Cerebellar cortex (tissue), 1 donor: ENCODE measurements at regions not wholly inside any gene's neighbourhood (a gene's known extent, or its start where the extent isn't known, plus 50 kb on each side); places are given as distances from the start of the nearest gene placed in this dataset.

ENCODE experiments used
- DNase-seq: peaks from one replicate; pipeline ENCODE4 v3.0.0-alpha.2; 2015; ENCODE audit warnings: low spot score

DNA sequence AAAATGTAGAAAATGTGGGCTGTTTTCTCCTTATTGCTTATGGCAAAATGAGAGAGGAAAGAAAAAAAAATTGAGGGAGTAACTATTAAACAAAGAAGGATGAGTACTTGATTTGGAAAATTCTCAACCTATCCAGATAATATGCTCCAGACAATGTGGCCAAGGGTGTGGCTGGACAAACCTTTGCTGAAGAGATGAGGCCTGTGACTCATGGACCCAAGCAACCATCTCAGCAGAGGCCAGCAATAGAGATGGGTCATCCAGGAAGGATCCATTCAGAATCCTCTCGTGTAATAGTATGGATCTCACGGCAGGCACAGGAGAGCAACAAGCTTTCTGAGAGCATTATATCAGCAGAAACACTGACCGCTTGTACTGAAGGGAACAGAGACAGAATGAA lies 120.3 kb upstream of the CELF2 start:
- DNase-seq, result no peak

DNA sequence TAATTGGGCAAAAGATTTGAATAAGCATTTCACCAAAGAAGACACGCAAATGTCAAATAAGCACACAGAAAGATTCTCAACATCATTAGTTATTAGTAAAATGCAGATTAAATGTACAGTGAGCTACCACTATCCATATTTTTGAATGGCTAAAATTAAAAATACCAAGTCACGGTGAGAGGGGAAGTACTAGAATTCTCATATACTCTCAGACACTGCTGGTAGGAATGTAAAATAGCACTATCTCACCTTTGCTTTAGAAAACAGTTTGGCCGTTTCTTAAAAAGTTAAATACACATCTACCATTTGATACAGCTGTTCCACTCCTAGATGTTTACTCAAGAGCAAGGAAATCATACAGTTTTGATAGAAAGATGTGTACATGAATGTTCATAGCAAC lies 115.8 kb upstream of the CELF2 start:
- no peak for DNase-seq

DNA sequence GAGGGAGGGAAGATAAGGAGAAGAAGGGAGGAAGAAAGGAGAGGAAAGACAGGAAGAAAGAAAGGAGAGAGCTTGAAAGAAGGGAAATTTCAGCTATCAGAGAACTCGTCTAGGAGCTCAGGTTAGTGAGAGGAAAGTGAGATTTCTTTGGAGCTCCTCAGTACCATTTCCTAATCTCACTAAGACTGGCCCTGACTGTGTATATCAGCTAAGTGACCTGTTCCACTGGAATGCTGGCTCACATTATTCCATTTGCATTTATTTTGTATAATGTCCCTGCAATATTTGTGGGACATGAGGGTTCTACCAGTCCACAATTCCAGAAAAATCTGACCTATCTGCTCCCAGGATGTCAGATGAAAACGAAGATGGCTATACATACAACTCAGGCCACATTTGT lies 114.7 kb upstream of the CELF2 start:
- no peak for DNase-seq

GRCh38 chr10:10903620-10904019 lies 114.1 kb upstream of the CELF2 start:
- no peak for DNase-seq

DNA sequence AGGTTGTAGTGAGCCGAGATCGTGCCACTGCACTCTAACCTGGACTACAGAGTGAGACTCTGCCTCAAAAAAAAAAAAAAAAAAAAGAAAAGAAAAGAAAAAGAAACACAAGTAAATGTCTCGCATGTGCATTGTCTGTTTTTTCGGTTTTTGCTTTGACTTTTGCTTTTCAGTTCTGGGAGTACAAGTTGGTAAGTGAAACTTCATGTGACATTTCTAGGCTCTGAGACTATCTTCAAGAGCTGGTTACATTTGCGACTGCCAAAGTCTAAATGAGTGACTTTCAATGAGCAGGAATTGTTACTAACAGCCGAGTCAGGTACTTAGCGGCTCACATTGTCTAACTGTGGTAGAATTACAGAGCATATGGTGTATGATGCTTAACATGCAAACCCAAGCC lies 107.0 kb upstream of the CELF2 start:
- no peak for DNase-seq

GRCh38 chr10:10911035-10911434 lies 106.6 kb upstream of the CELF2 start:
- no peak for DNase-seq

DNA sequence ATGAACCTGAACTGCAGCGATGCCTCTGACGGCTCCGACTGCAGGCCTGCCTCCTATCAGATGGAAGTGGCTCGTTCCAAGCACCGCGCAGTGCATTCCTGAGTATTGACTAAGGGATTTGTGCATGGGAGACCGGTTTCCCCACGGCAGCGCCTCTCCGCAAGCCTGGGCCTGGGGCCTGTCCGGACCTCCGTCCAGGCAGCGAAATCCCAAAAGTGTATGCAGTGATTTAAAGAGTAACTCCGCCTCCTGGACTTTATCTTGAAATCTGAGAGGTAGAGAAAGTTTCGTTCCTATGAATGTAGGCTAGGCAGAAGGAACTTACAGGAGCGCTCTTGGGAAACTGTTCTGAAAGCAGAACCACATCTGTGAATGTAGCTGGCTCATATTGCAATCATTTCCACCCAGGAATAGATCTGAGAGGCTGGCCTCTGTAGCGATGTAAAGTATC lies 106.2 kb upstream of the CELF2 start:
- DNase-seq, result no peak

GRCh38 chr10:10914144-10914543 lies 103.5 kb upstream of the CELF2 start:
- no peak for DNase-seq

- DNase-seq, result no peak
Observed at GRCh38 chr10:10915215-10915614, 102.5 kb upstream of the CELF2 start.

DNA sequence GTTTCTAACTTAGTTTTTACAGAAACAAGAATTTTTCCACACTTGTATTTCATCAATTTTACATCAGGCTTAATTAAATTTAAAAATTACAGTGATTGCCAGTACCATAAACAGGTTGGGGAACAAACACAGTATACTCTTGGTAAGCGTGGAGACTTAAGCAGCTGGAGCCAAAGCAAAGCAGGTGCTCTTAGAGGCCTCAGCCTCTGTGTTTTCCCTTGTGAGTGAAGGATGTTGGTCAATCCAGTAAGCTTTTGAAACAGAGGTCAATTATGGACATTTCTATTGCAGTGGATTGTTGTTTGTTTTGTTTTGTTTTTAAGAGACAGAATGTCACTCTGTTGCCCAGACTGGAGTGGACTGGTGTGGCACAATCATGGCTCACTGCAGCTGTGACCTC lies 100.6 kb upstream of the CELF2 start:
- DNase-seq, result no peak

DNA sequence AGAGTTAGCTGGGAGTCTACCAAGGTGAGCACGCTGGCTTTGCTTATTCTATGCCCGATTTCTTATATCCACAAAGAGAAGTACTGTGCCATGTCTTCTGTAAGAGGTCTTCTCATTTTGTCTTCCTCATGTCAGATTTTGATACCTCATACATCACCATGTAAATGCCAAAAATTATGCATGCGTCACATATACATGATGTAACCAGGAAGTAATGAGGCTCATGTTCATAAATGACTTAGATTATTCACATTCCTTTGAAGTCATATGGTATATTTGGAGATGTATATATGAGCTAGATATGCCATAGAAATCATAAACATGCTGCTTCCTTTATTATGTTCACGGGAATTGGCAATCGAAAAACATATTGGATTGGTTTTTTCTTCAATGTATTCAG lies 97.7 kb upstream of the CELF2 start:
- DNase-seq, result no peak

- no peak for DNase-seq
Observed at GRCh38 chr10:10921826-10922461, 95.7 kb upstream of the CELF2 start.

- DNase-seq, result no peak
Observed at GRCh38 chr10:10923029-10923651, 94.5 kb upstream of the CELF2 start.

GRCh38 chr10:10925667-10926066 lies 92.0 kb upstream of the CELF2 start:
- no peak for DNase-seq

DNA sequence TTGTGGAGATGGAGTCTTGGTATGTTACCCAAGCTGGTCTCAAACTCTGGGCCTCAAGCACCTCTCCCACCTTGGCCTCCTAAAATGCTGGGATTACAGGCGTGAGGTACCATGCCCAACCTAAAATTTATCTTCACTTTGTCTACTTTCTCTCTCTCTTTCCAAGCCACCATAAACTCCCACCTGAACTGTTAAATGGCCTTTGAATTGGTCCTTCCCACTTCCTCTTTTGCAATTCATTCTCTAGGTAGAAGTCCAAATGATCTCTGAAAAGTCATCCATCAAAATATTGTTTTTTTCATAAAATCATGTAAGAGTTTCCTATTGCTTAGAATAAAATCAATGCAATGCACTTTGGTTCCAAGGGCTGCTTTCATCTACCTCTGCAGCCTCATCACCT lies 90.1 kb upstream of the CELF2 start:
- DNase-seq, result no peak

DNA sequence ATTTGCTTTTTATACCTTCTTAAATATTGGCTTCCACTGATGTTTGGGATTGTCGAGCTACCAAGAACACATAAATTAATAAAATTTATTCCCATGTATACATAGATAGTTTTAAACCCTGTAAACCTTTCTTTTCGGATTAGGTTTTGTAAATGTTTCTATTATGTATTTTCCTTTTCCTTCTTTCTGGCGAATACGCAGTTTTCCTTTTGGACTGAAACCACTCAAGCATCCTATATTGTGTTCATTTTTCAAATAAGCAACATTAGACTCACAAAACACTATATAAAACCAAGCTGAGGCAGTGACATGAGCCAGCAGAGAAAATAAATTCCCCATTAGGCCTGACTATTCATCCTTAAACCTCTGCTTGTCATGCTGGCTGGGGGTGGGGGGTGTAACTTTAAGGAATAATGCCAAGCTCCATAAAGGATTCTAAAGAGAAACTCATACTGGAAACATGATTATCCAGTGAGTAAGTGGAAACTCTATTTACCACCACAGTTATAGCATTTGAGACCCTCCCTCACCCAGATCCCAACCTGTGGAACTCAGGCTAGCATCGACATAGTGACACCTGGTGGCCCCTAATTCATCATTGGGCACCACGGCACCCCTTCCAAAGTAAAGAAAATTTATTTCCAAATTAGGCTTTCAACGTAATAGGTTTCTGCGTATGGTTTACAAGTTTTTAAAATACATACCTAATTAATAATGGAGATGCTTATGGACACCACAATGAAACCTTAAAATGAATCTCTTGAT lies 86.5 kb upstream of the CELF2 start:
- DNase-seq, result no peak

GRCh38 chr10:10935032-10935431 lies 82.6 kb upstream of the CELF2 start:
- DNase-seq, result no peak

DNA sequence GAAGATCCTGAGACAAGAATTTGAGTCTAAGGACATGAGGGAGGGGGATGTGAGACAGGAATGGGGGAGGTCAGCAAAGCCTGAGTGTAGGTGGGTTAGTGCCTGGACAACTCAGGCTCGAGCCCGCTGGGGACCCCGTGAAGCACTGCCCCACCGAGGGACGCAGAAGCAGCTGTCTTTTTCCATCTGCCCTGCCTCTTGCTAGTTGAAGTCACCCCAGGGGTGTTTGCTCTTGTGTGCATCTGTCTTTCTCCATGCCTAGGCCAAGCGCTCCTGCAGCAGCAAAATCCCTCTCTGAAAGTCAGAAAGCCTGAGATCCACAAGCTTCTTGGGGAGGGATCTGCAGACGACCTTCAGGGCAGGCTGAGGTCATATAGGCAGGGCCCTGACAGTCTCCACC lies 79.0 kb upstream of the CELF2 start:
- DNase-seq, result no peak

DNA sequence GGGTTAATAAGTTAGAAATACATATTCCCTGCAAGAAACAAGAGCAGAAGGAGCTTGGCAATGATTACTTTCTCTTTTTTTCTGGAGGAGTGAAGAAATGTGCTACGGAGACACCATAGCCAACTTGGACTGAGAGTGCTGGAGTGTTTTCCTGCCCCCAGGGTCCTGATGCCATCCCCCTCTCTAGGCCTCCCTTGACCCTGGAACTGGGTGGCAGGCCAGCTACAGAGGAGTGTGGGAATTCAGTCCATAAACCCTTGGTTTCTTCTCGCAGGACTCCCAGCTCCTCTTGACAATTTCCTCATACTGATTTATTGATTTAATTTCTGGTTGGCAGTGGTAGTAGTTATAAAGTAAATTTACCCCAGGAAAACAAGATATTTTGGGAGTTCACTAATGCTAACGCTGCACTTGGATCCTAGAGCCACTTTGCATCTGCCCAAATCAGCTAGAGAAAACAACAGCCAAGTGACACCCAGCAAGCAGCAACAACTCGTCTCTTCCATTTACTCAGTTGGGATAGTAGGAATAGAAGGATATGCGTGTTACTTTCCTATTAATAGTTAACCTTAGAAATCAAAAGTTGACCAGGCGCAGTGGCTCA lies 76.4 kb upstream of the CELF2 start:
- no peak for DNase-seq

DNA sequence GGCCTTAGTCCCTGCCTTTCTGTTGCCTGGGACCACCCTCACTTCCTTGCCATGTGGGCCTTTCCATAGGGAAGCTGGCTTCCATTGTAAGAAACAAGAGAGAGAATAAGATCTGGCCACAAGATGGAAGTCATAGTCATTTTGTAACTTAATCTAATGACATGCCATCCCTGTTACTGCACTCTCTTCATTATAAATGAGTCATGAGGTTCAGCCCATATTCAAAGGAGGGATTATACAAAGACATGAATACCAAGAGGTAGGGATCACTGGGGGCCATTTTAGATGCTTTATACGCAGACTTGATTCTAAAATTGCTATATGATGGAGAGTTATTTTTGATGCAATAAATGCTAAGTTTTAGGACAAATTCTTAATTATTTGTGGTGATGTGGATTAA lies 75.2 kb upstream of the CELF2 start:
- no peak for DNase-seq

DNA sequence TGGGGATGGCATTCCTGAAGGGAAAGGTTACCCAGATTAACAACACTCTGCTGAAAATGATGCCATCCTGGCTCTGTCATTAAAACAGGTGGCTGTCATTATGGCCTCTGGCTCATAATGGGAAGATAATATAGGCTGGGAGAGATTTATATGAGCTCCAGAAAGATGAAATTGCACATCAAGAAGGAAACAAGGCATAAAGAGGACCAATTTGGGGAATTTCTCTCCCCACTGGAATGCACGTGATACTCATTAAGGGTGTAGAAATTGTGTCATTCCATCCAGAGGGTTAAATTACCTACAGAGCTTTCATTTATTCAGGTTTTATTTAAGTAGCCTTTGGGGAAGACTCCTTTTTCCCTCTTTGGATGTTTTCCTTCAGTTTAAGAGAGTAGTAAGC lies 71.6 kb upstream of the CELF2 start:
- DNase-seq, result no peak

GRCh38 chr10:10946801-10947200 lies 70.9 kb upstream of the CELF2 start:
- no peak for DNase-seq

- no peak for DNase-seq
Observed at GRCh38 chr10:10951675-10952074, 66.0 kb upstream of the CELF2 start.
